ENCODE measurements at regions not wholly inside any gene's neighbourhood (a gene's known extent, or its start where the extent isn't known, plus 50 kb on each side); places are given as distances from the start of the nearest gene placed in this dataset.
"Not testable (repeated sequence)": the region's sequence is repeated elsewhere in the genome, so short reads cannot be mapped to it uniquely, and the experiment has no call there.

GRCh38 chr18:38664929-38665328, 1099.3 kb upstream of the CELF4 start:
- DNase-seq (ENCODE audit: low spot score) = no peak

GRCh38 chr18:38663682-38664081, 1098.1 kb upstream of the CELF4 start:
- no peak for DNase-seq (ENCODE audit: low spot score)

- DNase-seq (ENCODE audit: low spot score) = no peak
Observed at GRCh38 chr18:38663270-38663669, 1097.7 kb upstream of the CELF4 start.

- DNase-seq (ENCODE audit: low spot score) = no peak
Observed at GRCh38 chr18:38654946-38655345, 1089.3 kb upstream of the CELF4 start.

GRCh38 chr18:38651736-38652135, 1086.1 kb upstream of the CELF4 start:
- no peak for DNase-seq (ENCODE audit: low spot score)

GRCh38 chr18:38648179-38648578, 1082.6 kb upstream of the CELF4 start:
- DNase-seq (ENCODE audit: low spot score) = no peak

GRCh38 chr18:38646296-38646695, 1080.7 kb upstream of the CELF4 start:
- DNase-seq (ENCODE audit: low spot score) = no peak

GRCh38 chr18:38644875-38645641, 1079.5 kb upstream of the CELF4 start:
- DNase-seq (ENCODE audit: low spot score) = no peak

- no peak for DNase-seq (ENCODE audit: low spot score)
Observed at GRCh38 chr18:38642711-38643110, 1077.1 kb upstream of the CELF4 start.

- not testable (repeated sequence) for DNase-seq (ENCODE audit: low spot score)
Observed at GRCh38 chr18:38639700-38640099, 1074.1 kb upstream of the CELF4 start.

GRCh38 chr18:38635709-38636430, 1070.3 kb upstream of the CELF4 start:
- no peak for DNase-seq (ENCODE audit: low spot score)

GRCh38 chr18:38634117-38634516, 1068.5 kb upstream of the CELF4 start:
- no peak for DNase-seq (ENCODE audit: low spot score)

- no peak for DNase-seq (ENCODE audit: low spot score)
Observed at GRCh38 chr18:38633333-38633732, 1067.7 kb upstream of the CELF4 start.

- DNase-seq (ENCODE audit: low spot score) = no peak
Observed at GRCh38 chr18:38619129-38619528, 1053.5 kb upstream of the CELF4 start.

- no peak for DNase-seq (ENCODE audit: low spot score)
Observed at GRCh38 chr18:38616306-38616705, 1050.7 kb upstream of the CELF4 start.

GRCh38 chr18:38612904-38613303, 1047.3 kb upstream of the CELF4 start:
- no peak for DNase-seq (ENCODE audit: low spot score)

- DNase-seq (ENCODE audit: low spot score) = no peak
Observed at GRCh38 chr18:38611036-38611964, 1045.7 kb upstream of the CELF4 start.

GRCh38 chr18:38606841-38607240, 1041.2 kb upstream of the CELF4 start:
- DNase-seq (ENCODE audit: low spot score) = no peak

GRCh38 chr18:38602341-38602740, 1036.7 kb upstream of the CELF4 start:
- no peak for DNase-seq (ENCODE audit: low spot score)

GRCh38 chr18:38587571-38587970, 1022.0 kb upstream of the CELF4 start:
- DNase-seq (ENCODE audit: low spot score) = no peak

GRCh38 chr18:38586327-38586726, 1020.7 kb upstream of the CELF4 start:
- DNase-seq (ENCODE audit: low spot score) = no peak

- no peak for DNase-seq (ENCODE audit: low spot score)
Observed at GRCh38 chr18:38579764-38580163, 1014.2 kb upstream of the CELF4 start.
